AG04449 (cell line): ENCODE measurements at regions not wholly inside any gene's neighbourhood (a gene's known extent, or its start where the extent isn't known, plus 50 kb on each side); places are given as distances from the start of the nearest gene placed in this dataset.
"Not testable (repeated sequence)": the region's sequence is repeated elsewhere in the genome, so short reads cannot be mapped to it uniquely, and the experiment has no call there.

Experiments
- CTCF ChIA-PET: fragments of 350-600 bp; formaldehyde crosslinking; extraction: SDS; loops from one replicate; lab custom pipeline; 2021; ENCODE audit warnings: antibody characterized with exemption; lab: Yijun Ruan, JAX
- POLR2A ChIA-PET: fragments of 400-600, 350-600 bp; formaldehyde crosslinking; extraction: SDS; loops from one replicate; lab custom pipeline; 2020; ENCODE audit warnings: antibody characterized with exemption, inconsistent platforms; lab: Yijun Ruan, JAX
- DNase-seq: peaks from one replicate; pipeline ENCODE4 v3.0.0-alpha.2; 2010; ENCODE audit warnings: low read depth, low spot score
- H3K4me3 ChIP-seq: 2 replicates; pipeline ENCODE4 v1.5.1; 2011; ENCODE audit warnings: low read depth, mild to moderate bottlenecking, control low read depth, low read length
- TF ChIP-seq, protein P1 (sequence below): IDR thresholded peaks from one replicate; pipeline ENCODE4 v1.5.1; 2011; ENCODE audit warnings: mild to moderate bottlenecking, moderate library complexity, low read length, control low read depth, inconsistent platforms; ENCODE audit not compliant: insufficient read depth; ENCODE audit errors: missing control alignments

DNA sequence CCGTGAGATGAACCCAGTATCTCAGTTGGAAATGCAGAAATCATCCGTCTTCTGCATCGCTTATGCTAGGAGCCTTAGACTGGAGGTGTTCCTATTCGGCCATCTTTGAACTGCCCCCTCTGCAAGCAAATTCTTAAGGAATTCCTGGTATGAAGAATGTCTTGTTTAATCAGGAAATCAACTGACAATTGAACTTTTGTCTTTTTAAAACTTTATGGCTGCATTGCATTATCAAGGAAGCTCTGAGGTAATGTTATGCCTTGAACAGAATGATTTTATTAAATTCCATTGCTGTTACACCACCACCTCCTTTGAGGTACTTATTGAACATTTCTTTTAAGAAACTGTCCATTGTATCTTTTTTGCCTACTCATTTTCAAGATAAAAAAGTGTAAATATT lies 1915.7 kb upstream of the CDH9 start:
- CTCF ChIA-PET: no interaction called here

DNA sequence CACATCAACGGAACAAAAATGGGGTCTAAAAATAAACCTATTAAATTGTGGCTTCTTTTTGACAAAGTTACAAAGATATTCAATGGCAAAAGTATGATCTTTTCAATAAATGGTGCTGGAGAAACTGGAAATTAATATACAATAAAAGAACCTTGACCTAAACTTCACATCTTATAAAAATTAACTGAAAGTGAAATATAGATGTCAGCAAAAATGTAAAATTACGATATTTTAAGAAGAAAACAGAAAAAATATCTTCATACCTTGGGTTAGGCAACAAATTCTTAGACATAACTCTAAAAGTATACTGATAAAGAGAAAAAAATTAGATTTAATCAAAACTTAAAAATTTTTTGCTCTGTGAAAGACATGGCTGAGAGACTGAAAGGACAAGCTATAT lies 1909.5 kb upstream of the CDH9 start:
- ChIA-PET POLR2A (no interaction called here), CTCF (no interaction called here)
- no peak overlapping the region for H3K4me3 ChIP-seq
- TF ChIP-seq, protein P1, sequence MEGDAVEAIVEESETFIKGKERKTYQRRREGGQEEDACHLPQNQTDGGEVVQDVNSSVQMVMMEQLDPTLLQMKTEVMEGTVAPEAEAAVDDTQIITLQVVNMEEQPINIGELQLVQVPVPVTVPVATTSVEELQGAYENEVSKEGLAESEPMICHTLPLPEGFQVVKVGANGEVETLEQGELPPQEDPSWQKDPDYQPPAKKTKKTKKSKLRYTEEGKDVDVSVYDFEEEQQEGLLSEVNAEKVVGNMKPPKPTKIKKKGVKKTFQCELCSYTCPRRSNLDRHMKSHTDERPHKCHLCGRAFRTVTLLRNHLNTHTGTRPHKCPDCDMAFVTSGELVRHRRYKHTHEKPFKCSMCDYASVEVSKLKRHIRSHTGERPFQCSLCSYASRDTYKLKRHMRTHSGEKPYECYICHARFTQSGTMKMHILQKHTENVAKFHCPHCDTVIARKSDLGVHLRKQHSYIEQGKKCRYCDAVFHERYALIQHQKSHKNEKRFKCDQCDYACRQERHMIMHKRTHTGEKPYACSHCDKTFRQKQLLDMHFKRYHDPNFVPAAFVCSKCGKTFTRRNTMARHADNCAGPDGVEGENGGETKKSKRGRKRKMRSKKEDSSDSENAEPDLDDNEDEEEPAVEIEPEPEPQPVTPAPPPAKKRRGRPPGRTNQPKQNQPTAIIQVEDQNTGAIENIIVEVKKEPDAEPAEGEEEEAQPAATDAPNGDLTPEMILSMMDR: no peak
- no peak for DNase-seq

More for the DNA sequence above, 1915.7 kb upstream of the CDH9 start:
- no peak for DNase-seq
- H3K4me3 ChIP-seq: no peak overlapping the region
- POLR2A ChIA-PET: no interaction called here
- TF ChIP-seq, protein P1: no peak

DNA sequence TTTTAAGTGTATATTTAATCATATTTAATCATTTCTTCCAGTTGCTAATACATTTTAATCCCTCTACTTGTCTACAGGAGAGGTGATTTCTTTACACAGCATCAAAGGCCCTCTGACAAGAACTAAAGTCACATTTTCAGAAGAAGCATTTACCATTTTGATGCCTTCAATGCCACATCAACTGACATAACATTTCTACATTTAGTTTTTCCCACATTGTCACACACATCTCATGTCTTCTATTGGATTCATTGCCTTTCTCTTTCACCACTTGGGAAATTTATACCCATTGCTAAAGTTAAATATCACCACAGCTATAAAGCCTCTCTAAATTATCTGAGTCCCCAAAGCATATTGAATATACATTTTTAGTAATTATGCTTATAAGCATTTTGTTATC lies 1907.5 kb upstream of the CDH9 start:
- ChIA-PET POLR2A (no interaction called here), CTCF (no interaction called here)
- no peak for DNase-seq

DNA sequence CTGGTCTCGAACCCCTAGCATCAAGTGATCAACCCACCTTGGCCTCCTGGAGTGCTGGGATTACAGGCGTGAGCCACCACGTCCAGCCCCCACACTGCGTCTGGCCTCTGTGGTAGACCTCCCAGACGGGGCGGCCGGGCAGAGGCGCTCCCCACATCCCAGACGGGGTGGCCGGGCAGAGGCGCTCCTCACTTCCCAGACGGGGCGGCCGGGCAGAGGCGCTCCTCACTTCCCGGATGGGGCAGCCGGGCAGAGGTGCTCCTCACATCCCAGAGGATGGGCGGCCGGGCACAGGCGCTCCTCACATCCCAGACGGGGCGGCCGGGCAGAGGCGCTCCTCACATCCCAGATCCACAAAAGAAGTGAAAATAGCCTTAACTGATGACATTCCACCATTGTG lies 1891.0 kb upstream of the CDH9 start:
- H3K4me3 ChIP-seq, DNase-seq, CTCF ChIA-PET, POLR2A ChIA-PET: not testable (repeated sequence)

More for the DNA sequence above, 1907.5 kb upstream of the CDH9 start:
- H3K4me3 ChIP-seq: no peak overlapping the region
- TF ChIP-seq, protein P1: no peak

DNA sequence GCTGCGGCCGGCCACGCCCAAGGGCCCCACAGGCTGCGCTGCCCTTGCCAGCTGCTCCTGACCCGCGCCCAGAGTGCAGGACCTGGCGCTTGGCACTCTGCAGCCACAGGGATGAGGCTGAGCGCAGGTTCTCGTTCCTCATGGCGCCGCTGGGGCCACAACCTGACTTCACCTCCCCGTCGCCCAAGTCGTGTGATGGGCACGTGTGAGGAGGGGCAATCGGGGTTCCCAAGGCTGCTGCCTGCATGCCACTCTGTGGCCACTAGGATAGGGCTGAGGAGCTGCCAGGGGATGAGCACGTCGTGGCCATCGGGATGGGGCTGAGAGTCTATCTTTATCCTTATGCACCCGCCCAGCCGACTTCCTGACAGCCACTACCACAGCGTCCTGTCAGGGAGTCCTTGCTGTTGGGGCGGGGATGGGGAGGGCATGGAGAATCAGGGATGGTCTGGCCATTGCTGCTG lies 1890.0 kb upstream of the CDH9 start:
- POLR2A ChIA-PET, CTCF ChIA-PET, H3K4me3 ChIP-seq, DNase-seq: not testable (repeated sequence)

DNA sequence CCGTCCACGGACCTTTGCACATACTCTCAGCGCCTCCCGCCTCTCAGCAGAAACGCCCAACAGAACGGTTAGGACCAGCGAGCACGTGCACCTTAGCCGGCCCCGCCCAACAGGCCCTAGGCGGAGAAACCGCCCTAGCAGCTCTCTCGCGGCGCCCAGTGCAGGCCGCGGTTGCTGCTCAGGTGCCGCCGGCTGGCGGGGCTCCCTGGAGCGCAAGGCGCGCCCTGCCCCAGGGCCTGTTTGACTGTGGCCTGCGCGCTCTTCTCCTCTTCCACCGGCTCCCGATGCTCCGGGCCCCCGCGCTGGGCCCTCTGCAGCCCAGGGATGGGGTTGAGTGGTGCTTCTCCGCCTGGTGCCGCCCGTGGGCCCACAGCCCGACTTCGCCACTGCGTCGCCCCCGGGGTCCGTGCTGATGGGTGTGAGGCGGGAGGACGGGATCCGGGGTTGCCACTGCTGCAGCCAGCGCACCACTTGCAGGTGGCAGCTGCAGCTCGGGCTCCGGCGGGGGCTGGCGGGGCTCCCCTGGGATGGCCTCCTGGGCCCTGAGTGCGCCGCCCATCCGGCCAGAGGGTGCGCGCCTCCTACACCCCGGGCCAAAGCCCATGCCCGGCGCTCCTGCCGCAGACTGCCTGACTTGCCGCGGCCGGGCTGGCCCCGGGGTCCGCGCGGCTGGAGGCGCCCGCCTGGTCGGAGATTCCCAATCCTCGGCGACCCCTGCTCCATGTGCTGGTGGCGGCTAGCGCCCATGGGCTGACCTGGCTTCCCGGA lies 1889.4 kb upstream of the CDH9 start:
- no peak overlapping the region for H3K4me3 ChIP-seq
- DNase-seq: no peak
- POLR2A ChIA-PET: no interaction called here
- TF ChIP-seq, protein P1: no peak
- CTCF ChIA-PET: no interaction called here

DNA sequence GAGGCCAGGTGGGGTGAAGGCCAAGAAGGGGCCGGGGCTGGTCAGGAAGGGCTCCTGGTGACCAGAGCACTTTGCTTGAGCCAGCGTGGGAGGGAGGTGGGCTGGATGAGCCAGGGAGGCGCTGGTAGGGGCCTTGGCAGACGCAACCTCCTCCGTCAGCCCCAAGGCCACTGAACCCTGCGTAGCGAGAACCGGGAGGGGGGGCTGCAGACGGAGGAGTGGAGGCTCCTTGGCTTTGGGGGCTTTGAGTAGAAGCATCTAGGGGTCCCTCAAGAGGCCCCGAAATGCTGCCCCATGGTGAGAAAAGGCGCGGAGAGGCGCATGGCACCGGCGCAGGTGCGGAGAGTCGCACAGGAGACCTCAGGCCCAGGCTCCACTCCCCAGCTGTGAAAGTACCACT lies 1888.0 kb upstream of the CDH9 start:
- ChIA-PET POLR2A (no interaction called here), CTCF (no interaction called here)
- no peak for DNase-seq
- no peak overlapping the region for H3K4me3 ChIP-seq
- TF ChIP-seq, protein P1: no peak
